HS-5 (cell line): ENCODE measurements at regions not wholly inside any gene's neighbourhood (a gene's known extent, or its start where the extent isn't known, plus 50 kb on each side); places are given as distances from the start of the nearest gene placed in this dataset.

ENCODE experiments used
- DNase-seq: peaks from one replicate; pipeline ENCODE4 v3.0.0-alpha.2; 2012; ENCODE audit warnings: low read depth

DNA sequence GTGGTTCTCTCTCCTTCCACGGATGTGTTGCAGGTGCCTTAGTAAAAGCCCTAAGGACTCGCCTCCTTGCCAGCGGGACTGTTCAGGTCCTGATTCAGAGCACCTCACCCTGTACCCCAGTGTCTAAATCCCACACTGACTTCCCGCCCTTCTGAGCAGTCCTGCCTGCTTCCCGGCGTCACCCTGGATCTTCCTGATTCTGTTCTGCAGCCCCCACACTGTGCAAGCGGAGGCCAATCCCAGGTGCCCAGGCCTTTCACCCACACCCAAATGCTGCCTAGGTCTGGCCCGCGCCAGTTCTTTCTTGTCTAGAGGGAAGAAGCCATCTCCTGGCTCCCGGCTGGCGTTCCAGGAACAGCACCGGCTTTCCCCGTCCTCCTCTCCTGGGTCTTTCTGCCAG is 95.9 kb upstream of the GALNT2 start:
- DNase-seq: no peak

DNA sequence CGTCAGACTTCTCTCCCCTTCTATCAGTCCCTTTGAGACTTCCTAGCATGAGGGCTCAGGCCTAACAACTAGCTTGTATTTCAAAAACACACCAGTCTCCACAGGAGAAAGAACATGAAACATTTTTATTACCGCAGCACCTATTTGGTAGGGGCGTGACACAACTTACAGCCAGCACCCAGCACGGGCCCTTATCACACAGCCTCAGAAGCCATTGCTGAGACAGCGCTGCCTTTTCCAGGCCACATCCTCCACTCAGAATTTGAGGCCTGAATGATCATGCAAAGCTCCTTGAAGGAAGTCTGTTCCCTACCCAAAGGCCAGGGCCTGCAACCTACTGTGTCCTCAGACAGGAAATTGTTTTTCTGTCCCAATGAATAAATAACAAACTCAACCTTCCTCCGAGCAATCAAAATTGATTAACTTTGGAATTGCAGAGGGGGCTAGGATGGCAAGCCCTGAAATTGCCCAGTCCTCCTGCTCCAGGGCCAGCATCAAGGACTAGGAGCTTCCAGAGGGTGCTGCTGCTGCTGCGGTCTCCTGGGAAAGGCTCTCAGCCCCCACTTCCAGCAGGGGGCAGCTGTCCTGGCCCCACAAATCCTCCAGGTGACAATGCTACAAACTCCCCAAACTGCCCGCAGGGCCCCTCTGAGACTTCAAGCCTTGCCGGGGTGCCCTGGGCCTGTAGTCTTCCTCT is 94.3 kb upstream of the GALNT2 start:
- DNase-seq: no peak

DNA sequence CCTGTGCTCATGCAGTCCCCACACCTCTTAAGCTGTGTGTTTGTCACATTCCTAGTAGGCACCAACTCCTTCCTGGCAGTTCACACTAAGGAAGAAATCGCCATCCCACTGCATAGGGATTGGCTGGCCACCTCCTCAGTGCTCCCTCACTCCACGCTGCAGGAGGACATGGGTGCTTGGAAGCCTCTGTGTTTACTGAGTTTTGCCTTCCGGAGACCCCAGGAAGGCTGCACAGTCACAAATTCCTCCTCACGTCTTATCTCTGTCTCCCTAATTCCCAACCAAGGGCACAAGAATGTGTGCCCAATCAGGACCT is 93.8 kb upstream of the GALNT2 start:
- no peak for DNase-seq

DNA sequence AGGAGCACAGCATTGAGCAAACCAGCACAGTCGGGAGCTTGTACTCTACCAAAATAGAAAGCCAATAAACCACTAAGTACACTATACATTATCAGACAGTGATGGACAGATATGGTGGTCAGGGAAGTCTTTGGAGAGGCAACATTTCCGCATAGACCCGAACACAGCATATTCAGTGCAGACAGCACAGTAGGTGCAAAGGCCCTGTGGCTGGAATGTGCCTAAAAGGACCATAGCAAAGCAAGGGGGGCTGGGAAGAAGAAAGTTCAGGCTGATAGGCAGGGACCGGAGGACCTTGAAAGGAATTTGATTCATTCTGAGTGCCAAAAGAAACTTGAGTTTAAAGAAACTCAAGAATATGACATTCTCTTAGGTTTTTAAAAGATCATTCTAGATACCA is 92.0 kb upstream of the GALNT2 start:
- DNase-seq: no peak

DNA sequence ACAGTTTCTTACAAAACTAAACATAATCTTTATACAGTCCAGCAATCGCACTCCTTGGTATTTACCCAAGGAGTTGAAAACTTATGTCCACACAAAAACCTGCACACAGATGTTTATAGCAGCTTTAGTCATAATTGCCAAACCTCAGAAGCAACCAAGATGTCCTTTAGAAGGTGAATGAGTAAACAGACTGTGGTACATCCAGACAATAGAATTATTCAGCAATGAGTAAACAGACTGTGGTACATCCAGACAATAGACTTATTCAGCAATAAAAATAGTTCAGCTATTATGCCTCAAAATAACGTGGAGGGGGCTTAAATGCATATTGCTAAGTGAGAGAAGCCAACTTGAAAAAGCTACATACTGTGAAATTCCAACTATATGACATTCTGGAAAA is 87.0 kb upstream of the GALNT2 start:
- DNase-seq: no peak

DNA sequence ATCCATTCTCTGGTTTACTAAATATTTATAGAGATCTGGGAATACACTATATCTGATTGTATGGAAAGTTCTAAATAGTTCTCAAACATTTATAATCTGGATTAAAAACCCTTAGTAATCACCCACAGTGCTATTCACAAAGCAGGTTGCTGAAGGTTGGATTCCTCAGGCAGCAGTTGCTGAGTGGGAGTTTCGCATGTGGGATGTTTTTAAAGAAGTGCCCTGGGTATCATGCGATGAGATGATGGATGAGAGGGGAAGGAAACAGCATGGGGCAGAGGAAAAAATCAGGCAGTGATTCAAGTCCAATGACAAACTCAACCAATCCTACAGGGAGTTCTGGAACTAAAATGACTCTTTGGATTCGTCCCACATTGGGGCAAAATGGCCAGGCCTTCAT is 85.3 kb upstream of the GALNT2 start:
- no peak for DNase-seq

DNA sequence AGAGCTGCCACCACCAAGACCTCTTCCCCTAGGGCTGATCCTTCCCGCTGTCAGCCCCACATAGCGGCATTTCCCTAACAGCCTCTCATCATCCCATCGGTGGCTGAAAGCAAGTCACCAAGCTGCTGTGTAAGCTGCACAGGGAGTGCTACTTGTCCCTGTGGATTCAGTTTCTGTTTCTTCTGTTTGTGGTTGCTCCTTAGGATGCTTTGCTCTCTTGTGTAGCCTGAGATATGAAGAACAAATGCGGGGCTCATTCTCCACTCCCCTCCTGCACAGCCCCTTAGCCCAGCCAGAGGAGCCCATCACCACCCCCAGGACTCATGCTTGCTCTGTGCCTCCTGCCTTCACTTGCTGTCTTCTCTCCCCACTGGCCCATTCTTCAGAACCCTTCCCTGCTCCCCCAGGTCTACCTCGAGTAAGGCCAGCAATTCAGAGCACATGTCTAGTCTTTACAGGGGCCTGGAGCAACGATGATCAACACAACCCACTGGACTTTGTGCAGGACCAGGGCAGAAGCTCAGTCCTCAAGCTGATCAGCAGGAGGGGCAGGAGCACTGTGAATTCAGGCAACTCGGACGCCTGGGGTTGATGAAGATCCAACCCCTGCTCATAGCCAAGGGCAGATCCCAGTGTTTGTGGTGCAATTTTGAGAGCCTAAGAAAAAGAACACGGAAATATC is 82.6 kb upstream of the GALNT2 start:
- no peak for DNase-seq

DNA sequence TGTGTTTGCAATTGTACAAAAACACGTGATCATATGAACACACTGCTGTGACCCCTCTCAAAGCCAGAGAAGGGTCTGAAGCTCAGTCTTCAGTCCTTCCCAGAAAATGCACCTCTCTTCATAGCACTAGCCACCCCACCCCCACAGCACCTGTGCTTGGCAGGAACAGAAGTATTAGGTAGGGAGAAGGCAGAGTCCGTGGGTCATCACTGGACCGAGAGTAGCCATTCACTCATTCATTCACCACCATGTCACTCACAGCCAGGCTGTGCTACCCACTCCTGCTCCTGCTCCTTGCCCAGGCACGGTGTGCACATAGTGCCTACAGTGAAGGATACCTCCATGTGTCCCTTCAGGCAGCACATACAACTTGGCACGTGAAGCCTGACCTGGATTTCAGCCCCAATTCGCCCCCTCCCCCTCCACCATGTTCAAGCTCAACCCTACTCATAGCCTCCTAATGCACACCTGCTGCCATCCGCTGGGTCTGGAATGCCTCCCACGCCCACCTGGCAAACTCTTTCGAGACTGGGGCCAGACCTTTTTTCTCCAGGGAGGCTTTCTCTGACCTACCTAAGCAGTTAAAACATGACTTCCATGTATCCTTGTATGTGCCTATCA is 81.9 kb upstream of the GALNT2 start:
- DNase-seq: no peak

DNA sequence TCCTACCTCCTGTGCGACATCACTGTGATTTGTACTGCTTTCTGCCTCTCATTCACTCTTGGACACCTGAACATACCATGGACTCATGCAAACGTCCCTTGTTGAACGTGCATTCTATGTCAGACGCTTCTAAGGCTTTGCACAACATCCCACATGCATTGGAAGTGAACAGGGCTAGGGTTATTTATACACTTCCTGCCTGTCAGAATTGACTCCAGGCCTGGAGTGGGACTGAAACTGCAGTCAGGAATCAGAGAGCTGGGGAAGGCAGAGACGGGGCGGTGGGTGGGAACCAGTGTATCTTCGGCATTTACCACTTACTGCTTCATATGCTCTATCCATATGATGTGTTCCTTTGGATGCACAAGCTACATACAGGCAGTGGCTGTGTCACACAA is 81.4 kb upstream of the GALNT2 start:
- DNase-seq: no peak

DNA sequence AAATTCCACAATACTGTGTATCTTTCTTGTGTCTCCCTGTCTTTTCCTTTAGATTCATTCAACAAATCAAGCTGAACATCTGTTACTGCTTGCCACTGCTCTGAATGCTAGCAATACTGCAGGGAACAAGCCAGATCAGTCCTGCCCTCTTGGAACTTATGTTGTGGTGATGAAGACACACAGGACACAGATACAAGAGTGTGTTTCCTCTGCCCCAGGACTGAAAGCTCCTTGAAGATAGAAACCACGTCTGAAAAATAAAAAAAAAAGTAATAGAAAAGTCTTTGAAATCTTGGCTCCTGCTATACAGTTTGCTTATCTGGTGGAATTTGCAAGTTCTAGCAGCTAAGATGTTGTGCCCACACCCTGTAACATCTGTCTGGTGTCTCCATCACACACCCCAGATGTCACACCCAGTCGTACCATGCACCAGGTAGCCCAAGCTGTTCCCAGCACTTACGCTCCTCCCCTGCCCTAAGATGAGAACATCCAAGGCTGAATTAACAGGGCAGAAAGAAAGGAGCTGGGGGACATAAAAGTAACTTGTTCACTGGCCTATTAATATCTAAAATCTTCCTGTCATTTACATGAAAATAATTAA is 80.2 kb upstream of the GALNT2 start:
- no peak for DNase-seq

DNA sequence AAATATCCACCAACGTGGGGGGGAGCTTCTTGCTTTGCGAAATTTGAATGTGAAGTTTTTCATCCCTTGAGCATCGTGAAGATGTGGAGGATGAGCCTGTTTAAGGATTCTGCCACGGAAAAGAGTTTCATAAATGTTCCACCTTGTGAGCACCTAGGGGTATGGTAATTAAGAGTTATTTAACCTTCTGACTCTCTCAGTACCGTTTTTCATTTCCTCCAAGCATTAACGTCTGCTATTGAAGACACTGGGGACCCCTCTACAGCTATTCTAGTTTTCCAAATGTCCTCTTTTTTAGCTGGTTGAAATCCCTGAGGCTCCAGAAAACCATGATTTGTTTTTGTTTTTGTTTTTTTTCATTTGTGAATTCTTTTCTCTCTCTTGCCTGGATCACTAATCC is 79.1 kb upstream of the GALNT2 start:
- DNase-seq: no peak

DNA sequence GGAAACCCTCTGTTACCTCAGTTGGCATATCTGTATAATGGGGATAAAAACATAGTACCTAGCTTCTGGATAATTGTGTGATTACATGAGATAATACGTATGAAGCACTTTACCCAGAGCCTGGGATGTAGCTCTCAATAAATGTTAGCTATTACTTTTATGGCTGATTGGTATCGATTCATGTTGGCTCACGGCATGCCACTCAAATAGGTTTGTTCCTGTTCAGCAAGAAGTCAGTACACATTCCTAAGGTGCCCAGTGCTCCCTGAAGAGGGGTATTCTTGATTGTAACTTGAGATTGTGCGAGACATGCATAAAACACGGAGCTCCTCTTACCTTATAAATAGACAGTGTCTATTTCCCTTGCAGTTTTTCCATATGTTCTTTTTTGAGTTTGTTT is 78.5 kb upstream of the GALNT2 start:
- DNase-seq: no peak

DNA sequence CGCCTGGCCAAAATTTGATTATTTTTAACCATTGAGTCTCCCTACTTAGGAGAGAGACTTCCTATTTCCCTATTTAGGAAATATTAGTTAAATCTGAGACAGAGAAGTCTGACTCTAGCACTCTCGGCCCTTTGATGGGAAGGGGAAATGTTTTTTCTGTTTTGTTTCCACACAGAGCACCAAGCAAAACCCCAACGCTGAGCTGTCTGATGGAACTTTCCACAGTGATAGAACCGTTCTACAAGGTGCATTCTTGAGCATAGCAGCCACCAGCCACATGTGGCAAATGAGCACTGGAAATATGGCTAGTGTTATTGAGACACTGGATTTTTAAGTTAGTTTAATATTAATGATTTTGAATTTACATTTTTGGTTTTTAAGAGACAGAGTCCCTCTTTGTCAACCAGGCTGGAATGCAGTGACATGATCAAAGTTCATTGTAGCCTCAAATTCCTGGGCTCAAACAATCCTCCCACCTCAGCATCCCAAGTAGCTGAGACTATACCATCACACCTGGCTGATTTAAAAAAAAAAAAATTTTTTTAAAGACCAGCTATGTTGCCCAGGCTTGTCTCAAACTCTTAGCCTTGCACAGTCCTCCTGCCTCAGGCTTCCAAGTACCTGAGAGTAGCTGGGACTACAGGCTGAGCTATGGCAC is 77.3 kb upstream of the GALNT2 start:
- no peak for DNase-seq

DNA sequence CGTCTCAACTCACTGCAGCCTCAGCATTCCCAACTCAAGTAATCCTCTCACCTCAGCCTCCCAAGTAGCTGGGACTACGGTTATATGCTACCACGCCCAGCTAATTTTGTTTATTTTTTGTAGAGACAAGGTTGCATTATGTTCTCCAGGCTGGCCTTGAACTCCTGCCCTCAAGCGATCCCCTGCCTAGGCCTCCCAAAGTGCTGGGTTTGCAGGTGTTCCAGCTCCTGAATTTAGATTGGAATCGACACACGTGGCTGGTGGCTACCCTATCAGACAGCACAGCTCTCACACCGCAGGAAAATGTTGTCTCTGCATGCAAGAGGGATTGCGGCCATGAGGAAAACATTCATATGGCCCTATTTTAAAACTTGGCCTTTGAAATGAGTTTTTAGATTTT is 76.7 kb upstream of the GALNT2 start:
- no peak for DNase-seq

DNA sequence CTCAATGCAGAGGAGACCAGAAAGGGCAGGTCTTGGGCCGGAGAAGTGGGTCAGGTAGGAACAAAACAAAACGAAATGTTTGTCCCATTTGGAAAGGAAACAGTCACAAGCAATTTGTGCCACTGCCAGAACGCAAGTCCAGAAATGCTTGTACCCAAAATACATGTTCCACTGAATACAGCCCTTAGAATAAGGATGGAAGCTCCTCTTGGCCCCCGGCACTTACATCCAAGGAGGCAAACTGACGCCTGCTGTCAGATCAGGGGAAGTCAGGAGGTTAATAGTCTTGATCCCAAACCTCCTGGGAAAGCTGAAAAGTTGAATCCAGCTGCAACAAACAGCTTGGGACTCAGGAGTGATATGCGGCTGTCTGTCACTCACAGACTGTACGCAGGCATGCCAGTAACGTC is 75.9 kb upstream of the GALNT2 start:
- DNase-seq: no peak

DNA sequence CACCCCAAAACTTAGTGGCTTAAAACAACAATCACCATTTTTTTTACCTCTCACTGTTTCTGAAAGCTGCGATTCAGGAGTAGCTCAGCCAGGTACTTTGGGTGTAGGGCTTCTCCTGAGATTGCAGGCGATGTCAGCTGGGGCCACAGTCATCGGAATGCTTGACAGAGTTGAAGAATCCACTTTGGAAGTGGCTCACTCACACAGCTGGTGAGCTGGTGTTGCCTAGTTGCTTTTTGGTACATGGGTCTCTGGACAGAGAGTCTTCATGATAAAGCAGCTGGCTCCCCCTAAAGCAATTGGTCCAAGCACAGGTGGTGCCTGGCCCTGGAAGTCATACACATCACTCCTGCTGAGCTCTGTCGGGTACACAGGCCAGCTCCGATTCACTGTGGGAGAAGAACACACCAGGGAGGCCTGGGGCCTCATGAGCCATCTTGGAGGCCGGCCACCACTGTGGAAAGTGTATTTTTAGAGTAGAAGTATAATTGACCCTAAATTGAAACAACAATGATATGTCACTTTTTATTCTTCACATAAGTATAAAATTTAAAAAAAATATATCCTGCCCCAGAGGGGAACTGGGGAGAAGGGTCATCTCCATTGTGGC is 75.2 kb upstream of the GALNT2 start:
- no peak for DNase-seq

DNA sequence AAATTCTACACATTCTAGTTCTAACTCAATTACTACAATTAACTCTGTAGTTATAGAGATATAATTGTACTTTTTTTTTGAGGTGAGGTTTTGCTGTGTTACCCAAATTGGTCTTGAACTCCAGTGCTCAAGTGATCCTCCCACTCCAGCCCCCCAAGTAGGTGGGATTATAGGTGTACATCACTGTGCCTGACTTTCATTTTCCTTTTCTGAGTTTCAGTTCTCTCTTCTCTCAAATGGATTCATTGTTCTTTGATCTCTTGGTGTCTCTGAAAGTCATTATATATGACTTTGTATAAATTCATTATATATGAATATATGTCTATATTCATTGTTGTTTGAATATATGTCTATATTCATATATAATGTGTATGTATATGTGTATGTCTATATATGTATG is 74.0 kb upstream of the GALNT2 start:
- DNase-seq: no peak

DNA sequence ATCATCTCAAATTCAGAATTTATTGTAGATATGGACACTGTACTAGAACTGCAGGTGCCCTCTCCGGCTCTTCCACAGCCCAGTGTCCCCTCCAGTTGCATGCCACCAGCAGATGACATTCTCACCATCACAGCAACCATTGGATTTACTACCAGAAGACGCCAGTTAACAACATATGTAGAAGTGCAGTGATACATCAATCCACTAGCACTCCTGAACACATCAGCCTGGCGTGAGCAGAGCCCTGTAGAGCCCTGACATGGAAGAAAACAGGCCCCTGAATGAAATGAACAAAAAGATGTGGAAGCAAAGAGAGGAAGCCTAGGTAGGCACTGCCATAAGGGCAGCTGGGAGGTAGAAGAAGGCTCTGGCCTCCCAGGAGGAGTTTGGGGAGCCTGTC is 73.1 kb upstream of the GALNT2 start:
- DNase-seq: no peak

DNA sequence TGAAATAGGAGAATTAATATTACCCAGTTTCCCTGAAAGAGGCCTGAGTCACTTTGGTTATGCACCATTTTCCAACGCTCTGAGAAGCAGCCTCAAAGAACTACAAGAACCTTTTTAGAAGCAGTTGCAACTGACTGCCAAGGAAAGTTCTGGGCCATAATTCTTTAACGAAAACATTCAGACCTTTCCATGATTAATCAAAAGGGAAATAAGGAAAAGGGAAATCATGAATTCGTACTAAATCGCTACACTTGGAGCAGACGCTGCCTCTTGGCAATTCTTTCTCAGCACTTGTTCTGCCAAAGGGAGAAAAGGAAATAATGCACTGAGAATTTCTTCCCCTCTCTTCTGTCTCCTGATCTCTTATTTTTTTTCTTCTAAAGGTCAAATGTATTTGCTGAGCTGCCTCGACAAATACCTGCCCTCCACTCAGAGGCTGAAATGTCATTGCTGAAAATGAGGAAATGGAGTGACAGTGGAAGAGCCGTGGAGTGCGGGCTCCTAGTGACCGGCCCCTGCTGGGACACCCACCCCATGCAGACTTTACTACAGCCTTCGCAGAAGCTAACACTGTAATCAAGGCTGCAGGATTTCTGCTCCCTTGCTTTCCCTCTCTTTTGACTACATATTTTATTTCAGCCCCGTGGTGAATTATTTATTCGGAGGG is 67.9 kb upstream of the GALNT2 start:
- no peak for DNase-seq

DNA sequence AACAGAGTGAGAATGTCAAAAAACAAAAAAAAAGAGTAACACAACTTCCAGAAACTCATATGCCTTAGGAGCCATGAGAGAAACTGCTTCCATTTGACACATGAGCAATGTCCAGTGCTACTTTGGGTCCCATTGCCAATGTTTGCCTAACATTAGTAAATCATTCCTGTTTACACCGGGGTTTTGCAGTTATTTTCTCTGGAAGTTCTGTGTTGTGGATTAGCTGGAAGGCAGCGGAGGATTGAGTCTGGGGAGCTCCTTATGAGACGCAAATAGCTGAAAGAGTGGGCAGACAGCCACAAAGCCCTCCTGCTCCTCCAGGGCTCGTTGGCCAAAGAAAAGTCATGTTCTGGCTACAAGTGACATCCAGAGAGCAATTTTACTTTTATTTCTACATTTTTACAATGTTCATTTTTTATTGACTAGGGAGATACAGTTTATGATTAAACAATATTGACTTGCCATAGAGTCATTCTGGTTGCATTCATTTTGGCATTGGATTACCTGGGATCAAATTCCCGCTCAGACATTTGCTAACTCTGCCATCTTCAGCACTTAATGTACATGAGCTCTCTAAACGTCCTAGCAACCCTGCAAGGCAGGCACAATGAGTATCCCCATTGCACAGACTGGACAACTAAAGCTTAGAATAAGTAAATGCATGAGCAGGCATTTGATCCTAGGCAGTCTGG is 66.4 kb upstream of the GALNT2 start:
- DNase-seq: no peak

DNA sequence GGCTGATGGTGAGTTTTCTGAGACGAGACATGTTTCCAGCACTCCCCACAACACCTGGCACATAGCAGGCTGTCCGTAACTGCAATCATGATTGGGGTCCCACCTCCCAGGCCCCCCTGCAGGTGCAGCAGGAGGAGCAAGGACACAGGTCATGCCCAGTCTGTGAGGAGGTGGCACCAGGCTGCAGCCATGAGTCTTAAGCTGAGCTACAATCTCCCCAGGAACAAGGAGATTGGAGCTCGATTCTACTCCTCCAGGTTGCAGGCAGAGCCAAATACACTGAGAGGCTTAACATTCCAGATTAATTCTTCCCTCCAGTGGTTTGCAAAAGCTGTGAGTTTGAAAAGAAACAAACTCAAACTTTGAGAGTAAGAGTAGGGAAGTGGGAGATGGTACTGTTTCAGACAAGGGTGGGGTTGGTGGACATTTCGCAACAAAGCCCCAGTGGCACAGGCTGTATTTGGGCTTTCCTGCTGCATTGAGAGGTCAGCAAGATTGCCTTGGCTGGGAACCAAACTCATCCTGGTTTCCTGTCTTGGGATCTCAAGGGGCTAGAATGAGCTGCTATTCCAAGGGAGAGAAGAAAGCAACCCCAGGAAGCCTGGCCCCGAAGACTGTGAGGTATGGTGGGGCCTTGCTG is 64.8 kb upstream of the GALNT2 start:
- no peak for DNase-seq
